DND-41 (cell line): ENCODE measurements at regions not wholly inside any gene's neighbourhood (a gene's known extent, or its start where the extent isn't known, plus 50 kb on each side); places are given as distances from the start of the nearest gene placed in this dataset.

Experiments
- ATAC-seq: fragments of 200-7000 bp; cut with Tn5 transposase; 3 replicates; pipeline ENCODE4 v1.9.1; 2021; ENCODE audit warnings: low read depth; ENCODE audit not compliant: insufficient read depth
- DNase-seq: peaks from one replicate; pipeline ENCODE4 v3.0.0-alpha.2; 2020
- H2AFZ ChIP-seq: 2 replicates; pipeline ENCODE4 v1.6.0; 2012; ENCODE audit warnings: low read depth, low read length
- H3K27ac ChIP-seq: 2 replicates; pipeline ENCODE4 v1.5.1; 2012; ENCODE audit warnings: low read length, inconsistent platforms
- H3K27me3 ChIP-seq: fragments of 200-600 bp; sonication (generic); 2 replicates; pipeline ENCODE4 v1.6.0; 2012; ENCODE audit warnings: low read length, mild to moderate bottlenecking, inconsistent platforms; ENCODE audit not compliant: insufficient read depth, poor library complexity
- H3K36me3 ChIP-seq: 2 replicates; pipeline ENCODE4 v1.5.1; 2012; ENCODE audit warnings: low read length, inconsistent platforms; ENCODE audit not compliant: insufficient read depth
- H3K4me1 ChIP-seq: 2 replicates; pipeline ENCODE4 v1.5.1; 2012; ENCODE audit warnings: mild to moderate bottlenecking, low read length; ENCODE audit not compliant: insufficient read depth
- H3K4me2 ChIP-seq: 2 replicates; pipeline ENCODE4 v1.6.0; 2012; ENCODE audit warnings: mild to moderate bottlenecking, moderate library complexity, low read length, inconsistent platforms; ENCODE audit not compliant: insufficient read depth
- H3K4me3 ChIP-seq, 2 experiments: fragments of 200-600 bp in 1 of 2; shearing (Covaris generic) in 1 of 2; 2 replicates each; pipeline ENCODE4 v1.5.1; 2012 to 2016; ENCODE audit warnings: inconsistent platforms in 2 of 2, low read length in 2 of 2, mild to moderate bottlenecking in 2 of 2, low read depth in 1 of 2, moderate library complexity in 1 of 2
- H3K79me2 ChIP-seq: 2 replicates; pipeline ENCODE4 v1.6.0; 2012; ENCODE audit warnings: low read length, inconsistent platforms; ENCODE audit not compliant: insufficient read depth
- H3K9ac ChIP-seq: 2 replicates; pipeline ENCODE4 v1.6.0; 2012; ENCODE audit warnings: low read depth, mild to moderate bottlenecking, inconsistent platforms, low read length, moderate library complexity
- H3K9me3 ChIP-seq: 2 replicates; pipeline ENCODE4 v1.5.1; 2012; ENCODE audit warnings: low read length, moderate library complexity, mild to moderate bottlenecking, inconsistent platforms; ENCODE audit not compliant: insufficient read depth, severe bottlenecking
- H4K20me1 ChIP-seq: 2 replicates; pipeline ENCODE4 v1.6.0; 2012; ENCODE audit warnings: low read length; ENCODE audit not compliant: insufficient read depth
- EZH2 ChIP-seq: IDR thresholded peaks from 3 replicates; pipeline ENCODE4 v1.6.1; 2012; ENCODE audit warnings: borderline replicate concordance, low read depth, mild to moderate bottlenecking, moderate library complexity, low read length, inconsistent platforms; ENCODE audit not compliant: severe bottlenecking
- TF ChIP-seq, protein P1 (sequence below): IDR thresholded peaks from 2 replicates; pipeline ENCODE4 v1.5.1; 2012; ENCODE audit warnings: borderline replicate concordance, low read length, moderate library complexity, mild to moderate bottlenecking; ENCODE audit not compliant: poor library complexity, severe bottlenecking; ENCODE audit errors: extremely low read depth

DNA sequence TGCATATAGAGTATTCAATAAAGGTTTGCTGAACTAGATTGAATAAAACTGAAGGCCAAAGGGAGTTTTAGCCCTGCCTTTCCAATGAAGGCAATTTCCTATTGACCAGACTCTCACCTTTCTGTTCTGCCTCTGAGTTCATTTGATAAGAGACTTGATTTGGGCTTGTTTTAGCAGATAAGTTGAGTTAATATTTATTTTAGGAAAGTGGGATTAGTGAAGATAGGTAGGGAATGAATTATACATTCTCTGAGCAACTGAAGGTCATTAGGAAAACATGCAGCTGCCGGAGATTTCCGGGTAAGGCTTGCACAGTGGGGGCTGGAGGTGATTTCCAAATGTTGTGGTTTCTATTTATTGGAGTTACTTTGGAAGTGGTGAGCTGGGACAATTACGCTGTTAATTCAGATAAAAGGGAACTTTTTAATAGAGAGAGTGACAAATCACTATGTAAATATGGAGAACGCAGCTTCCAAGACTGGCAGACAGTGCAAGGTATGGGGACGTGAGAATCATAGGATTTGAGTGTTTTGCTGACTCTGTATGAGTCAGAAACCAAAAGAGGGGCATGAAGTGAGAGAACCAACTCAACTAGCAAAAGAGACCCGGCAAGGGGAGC is 553.6 kb upstream of the BOD1L1 start:
- ATAC-seq, result no peak
- Histone ChIP-seq H3K27me3 (no peaks in the 10 kb centered on the region), H3K36me3 (no peaks in the 10 kb centered on the region), H3K4me3 (no peak overlapping the region), H3K4me1 (no peaks in the 10 kb centered on the region), H4K20me1 (no peaks in the 10 kb centered on the region), H3K27ac (no peak overlapping the region), H3K9ac (no peak overlapping the region), H3K79me2 (no peaks in the 10 kb centered on the region), H2AFZ (no peak overlapping the region), H3K9me3 (no peaks in the 10 kb centered on the region), H3K4me2 (no peak overlapping the region)
- no peak for DNase-seq
- TF ChIP-seq, protein P1, sequence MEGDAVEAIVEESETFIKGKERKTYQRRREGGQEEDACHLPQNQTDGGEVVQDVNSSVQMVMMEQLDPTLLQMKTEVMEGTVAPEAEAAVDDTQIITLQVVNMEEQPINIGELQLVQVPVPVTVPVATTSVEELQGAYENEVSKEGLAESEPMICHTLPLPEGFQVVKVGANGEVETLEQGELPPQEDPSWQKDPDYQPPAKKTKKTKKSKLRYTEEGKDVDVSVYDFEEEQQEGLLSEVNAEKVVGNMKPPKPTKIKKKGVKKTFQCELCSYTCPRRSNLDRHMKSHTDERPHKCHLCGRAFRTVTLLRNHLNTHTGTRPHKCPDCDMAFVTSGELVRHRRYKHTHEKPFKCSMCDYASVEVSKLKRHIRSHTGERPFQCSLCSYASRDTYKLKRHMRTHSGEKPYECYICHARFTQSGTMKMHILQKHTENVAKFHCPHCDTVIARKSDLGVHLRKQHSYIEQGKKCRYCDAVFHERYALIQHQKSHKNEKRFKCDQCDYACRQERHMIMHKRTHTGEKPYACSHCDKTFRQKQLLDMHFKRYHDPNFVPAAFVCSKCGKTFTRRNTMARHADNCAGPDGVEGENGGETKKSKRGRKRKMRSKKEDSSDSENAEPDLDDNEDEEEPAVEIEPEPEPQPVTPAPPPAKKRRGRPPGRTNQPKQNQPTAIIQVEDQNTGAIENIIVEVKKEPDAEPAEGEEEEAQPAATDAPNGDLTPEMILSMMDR, result no peak
- no peak for TF ChIP-seq EZH2

DNA sequence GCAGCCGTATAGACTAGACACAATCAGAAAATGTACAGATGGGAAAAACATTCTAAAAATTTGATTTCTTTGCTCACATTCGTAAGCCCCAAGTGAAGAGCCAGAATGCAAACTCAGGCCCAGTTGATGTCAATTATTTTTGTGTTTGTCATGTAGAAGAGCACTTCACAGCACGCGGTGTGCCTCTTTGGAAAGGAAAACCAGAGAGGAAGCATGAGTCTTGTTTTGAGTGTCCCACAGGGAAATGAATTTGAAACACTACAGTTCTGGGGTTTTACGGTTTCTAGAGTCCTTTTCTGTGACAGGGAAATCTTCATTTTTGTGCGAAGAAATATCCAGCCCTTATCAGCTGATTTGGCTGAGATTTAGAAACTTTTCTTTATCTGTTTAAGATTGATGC is 554.6 kb upstream of the BOD1L1 start:
- DNase-seq (no peak), ATAC-seq (no peak)
- Histone ChIP-seq H3K9me3 (no peaks in the 10 kb centered on the region), H4K20me1 (no peaks in the 10 kb centered on the region), H3K4me2 (no peak overlapping the region), H3K27ac (no peak overlapping the region), H3K36me3 (no peaks in the 10 kb centered on the region), H3K4me3 (no peak overlapping the region), H2AFZ (no peak overlapping the region), H3K79me2 (no peaks in the 10 kb centered on the region), H3K9ac (no peak overlapping the region), H3K27me3 (no peaks in the 10 kb centered on the region), H3K4me1 (no peaks in the 10 kb centered on the region)
- no peak for TF ChIP-seq EZH2
- TF ChIP-seq, protein P1, result no peak

DNA sequence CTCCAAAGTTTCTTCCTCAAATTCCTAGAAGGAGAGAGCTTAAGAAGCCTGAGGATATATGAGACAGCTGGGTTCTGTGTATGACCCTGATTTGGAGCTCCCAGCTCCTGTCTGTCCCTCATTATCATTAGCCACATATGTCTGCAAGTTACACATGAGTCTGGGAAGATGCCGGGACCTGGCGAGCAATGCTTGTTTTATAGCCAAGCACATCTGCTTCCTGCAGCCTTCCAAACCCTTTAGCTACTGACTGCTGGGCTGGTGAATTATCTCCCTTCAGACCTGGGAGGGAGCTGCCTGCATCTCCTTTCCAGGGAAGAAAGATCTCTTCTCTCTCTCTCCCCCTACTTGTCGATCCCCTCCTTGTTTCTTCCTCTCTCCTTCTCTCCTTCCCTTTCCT is 556.7 kb upstream of the BOD1L1 start:
- DNase-seq (no peak), ATAC-seq (no peak)
- no peaks in the 10 kb centered on the region for H3K79me2 ChIP-seq
- H3K4me3 ChIP-seq, result no peak overlapping the region
- no peaks in the 10 kb centered on the region for H3K27me3 ChIP-seq
- no peaks in the 10 kb centered on the region for H3K4me1 ChIP-seq
- no peak overlapping the region for H3K4me2 ChIP-seq
- TF ChIP-seq, protein P1, result no peak
- TF ChIP-seq EZH2, result no peak
- no peak overlapping the region for H2AFZ ChIP-seq
- no peaks in the 10 kb centered on the region for H4K20me1 ChIP-seq
- H3K27ac ChIP-seq, result no peak overlapping the region
- H3K9ac ChIP-seq, result no peak overlapping the region
- H3K9me3 ChIP-seq, result no peaks in the 10 kb centered on the region
- no peaks in the 10 kb centered on the region for H3K36me3 ChIP-seq
